A673 (cell line): ENCODE measurements at regions not wholly inside any gene's neighbourhood (a gene's known extent, or its start where the extent isn't known, plus 50 kb on each side); places are given as distances from the start of the nearest gene placed in this dataset.

Experiments used
- BruUV-seq: library from RNA; stranded (reverse); fragments of 400-500 nt; replicated peaks from 2 replicates; lab custom pipeline; 2021; lab: Mats Ljungman, UMichigan
- CTCF ChIA-PET: fragments of 300-600 bp; sonication (Branson Sonifier 250); formaldehyde crosslinking; loops from one replicate; lab custom pipeline; 2022; ENCODE audit warnings: antibody characterized with exemption; lab: Charles Lee
- POLR2A ChIA-PET: fragments of 300-600 bp; sonication (Branson Sonifier 250); formaldehyde crosslinking; loops from one replicate; lab custom pipeline; 2022; ENCODE audit warnings: antibody characterized with exemption; ENCODE audit not compliant: low non-redundant PET; lab: Charles Lee
- DNase-seq: peaks from one replicate; pipeline ENCODE4 v3.0.0-alpha.2; 2015; ENCODE audit warnings: low spot score
- H3K27ac ChIP-seq: fragments of 200-600 bp; sonication (generic); 2 replicates; pipeline ENCODE4 v1.5.1; 2016; ENCODE audit warnings: mixed run types, low read depth, mild to moderate bottlenecking, mixed read lengths, antibody characterized with exemption, low read length; ENCODE audit not compliant: poor library complexity, severe bottlenecking
- H3K27me3 ChIP-seq: fragments of 200-600 bp; sonication (generic); replicated peaks from 2 replicates; pipeline ENCODE4 v1.6.1; 2017; ENCODE audit warnings: mixed run types, low read depth, mild to moderate bottlenecking, mixed read lengths, antibody characterized with exemption, low read length; ENCODE audit not compliant: insufficient read depth, poor library complexity
- H3K36me3 ChIP-seq: fragments of 200-600 bp; sonication (generic); 2 replicates; pipeline ENCODE4 v1.6.1; 2016; ENCODE audit warnings: mixed run types, mild to moderate bottlenecking, mixed read lengths, antibody characterized with exemption, low read length; ENCODE audit not compliant: insufficient read depth, poor library complexity, severe bottlenecking
- H3K4me1 ChIP-seq: fragments of 200-600 bp; sonication (generic); 2 replicates; pipeline ENCODE4 v1.6.1; 2017; ENCODE audit warnings: mixed run types, mild to moderate bottlenecking, mixed read lengths, antibody characterized with exemption, low read length; ENCODE audit not compliant: insufficient read depth, poor library complexity, severe bottlenecking
- H3K4me3 ChIP-seq: fragments of 200-600 bp; sonication (generic); 2 replicates; pipeline ENCODE4 v1.5.1; 2016; ENCODE audit warnings: low read depth, mixed run types, mild to moderate bottlenecking, mixed read lengths, low read length; ENCODE audit not compliant: poor library complexity, severe bottlenecking
- H3K9me3 ChIP-seq: fragments of 200-600 bp; sonication (generic); 2 replicates; pipeline ENCODE4 v1.6.1; 2016; ENCODE audit warnings: mixed run types, low read depth, mild to moderate bottlenecking, mixed read lengths, antibody characterized with exemption, low read length; ENCODE audit not compliant: poor library complexity, severe bottlenecking
- EZH2 ChIP-seq: fragments of 200-600 bp; sonication (generic); IDR thresholded peaks from 2 replicates; pipeline ENCODE4 v1.6.1; 2017; ENCODE audit warnings: borderline replicate concordance, low read depth, mild to moderate bottlenecking, mixed read lengths, antibody characterized with exemption, low read length; ENCODE audit not compliant: poor library complexity, severe bottlenecking
- intact Hi-C: fragments of 100-400 bp; cut with micrococcal nuclease; formaldehyde crosslinking; loops from one replicate; pipeline ENCODE4 v1.10.0; 2022; ENCODE audit not compliant: unreplicated experiment
- TF ChIP-seq, protein P1 (sequence below): fragments of 300-800, 200-600 bp; sonication (generic); conservative IDR thresholded peaks from 2 replicates; pipeline ENCODE4 v1.5.1; 2017; ENCODE audit warnings: low read depth, mild to moderate bottlenecking, antibody characterized with exemption, low read length, moderate library complexity, mixed read lengths

DNA sequence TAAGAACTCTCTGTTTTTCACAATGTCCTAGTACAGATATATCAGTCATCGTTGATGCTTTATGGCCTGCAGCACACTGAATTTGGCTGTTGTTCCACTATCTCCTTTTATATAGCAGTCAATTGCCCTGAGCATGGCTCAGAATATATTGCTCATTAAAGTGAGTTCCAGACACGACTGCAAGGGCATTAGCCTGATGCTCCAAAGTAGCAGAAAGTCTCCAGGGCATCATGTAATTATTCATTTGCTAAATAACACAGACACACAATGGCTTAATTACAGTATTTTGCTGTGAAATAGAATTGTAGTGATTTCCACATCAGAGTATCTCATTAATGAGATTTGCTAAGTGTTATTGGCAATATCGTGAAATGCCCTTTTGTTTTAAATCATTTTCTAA, 1167.5 kb downstream of the AACS start:
- no peak for DNase-seq
- CTCF ChIA-PET = no interaction called here
- Histone ChIP-seq H3K27me3 (no peaks in the 10 kb centered on the region), H3K9me3 (no peaks in the 10 kb centered on the region), H3K27ac (no peak overlapping the region), H3K4me1 (no peaks in the 10 kb centered on the region), H3K4me3 (no peak overlapping the region), H3K36me3 (no peaks in the 10 kb centered on the region)
- intact Hi-C loops = no loop called here
- TF ChIP-seq EZH2 = no peak
- TF ChIP-seq, protein P1, sequence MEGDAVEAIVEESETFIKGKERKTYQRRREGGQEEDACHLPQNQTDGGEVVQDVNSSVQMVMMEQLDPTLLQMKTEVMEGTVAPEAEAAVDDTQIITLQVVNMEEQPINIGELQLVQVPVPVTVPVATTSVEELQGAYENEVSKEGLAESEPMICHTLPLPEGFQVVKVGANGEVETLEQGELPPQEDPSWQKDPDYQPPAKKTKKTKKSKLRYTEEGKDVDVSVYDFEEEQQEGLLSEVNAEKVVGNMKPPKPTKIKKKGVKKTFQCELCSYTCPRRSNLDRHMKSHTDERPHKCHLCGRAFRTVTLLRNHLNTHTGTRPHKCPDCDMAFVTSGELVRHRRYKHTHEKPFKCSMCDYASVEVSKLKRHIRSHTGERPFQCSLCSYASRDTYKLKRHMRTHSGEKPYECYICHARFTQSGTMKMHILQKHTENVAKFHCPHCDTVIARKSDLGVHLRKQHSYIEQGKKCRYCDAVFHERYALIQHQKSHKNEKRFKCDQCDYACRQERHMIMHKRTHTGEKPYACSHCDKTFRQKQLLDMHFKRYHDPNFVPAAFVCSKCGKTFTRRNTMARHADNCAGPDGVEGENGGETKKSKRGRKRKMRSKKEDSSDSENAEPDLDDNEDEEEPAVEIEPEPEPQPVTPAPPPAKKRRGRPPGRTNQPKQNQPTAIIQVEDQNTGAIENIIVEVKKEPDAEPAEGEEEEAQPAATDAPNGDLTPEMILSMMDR = no peak
- POLR2A ChIA-PET = no interaction called here
- no TSS peak for BruUV-seq

DNA sequence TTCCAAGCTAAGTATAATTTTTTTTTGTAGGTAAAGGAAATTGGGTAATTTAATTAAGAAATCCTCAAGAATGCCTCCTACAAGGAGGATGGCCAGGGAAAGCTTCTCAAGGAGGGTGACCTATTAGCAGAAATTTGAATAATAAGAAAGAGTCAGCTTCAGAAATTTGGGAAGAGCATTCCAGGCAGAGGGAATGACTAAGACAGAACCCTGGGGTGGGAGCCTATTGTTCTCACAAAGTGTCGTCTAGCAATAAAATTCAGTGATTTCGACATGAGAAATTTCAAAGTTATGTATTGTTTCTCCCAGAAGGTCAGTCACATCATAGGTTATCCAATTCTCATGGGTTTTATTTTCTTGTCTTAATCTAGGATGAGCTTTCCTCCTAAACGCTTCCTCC, 1168.4 kb downstream of the AACS start:
- BruUV-seq = no TSS peak
- TF ChIP-seq, protein P1 = no peak
- no peak for TF ChIP-seq EZH2
- DNase-seq = peak; percentile 17
- Histone ChIP-seq H3K27ac (no peak overlapping the region), H3K4me1 (no peaks in the 10 kb centered on the region), H3K27me3 (no peaks in the 10 kb centered on the region), H3K9me3 (no peaks in the 10 kb centered on the region), H3K4me3 (no peak overlapping the region), H3K36me3 (no peaks in the 10 kb centered on the region)
- intact Hi-C loops = no loop called here
- ChIA-PET CTCF (no interaction called here), POLR2A (no interaction called here)

DNA sequence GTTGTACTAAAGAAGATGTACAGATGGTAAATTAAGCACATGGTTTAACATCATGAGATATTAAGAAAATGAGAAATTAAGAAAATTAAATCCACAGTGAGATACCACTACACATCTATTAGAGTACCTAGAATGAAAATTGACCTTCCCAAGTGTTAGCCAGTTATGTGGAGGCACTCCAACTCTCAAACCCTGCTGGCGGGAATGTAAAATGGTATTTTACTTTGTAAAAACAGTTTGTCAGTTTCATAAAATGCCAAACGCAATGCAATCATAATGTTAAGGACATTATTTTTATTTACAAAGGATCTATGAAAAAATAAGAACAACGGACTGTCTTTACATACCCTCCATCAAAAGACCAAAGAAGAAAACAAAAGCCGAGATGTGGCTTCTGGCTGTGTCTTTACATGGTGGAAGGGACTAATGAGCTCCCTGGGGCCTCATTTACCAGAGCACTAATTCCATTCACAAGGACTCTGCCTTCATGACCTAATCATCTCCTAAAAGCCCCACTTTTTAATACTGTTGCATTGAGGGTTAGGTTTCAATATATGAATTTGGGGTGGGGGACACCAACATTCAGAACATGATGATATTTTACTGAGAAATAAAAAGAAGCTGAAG, 1178.7 kb downstream of the AACS start:
- TF ChIP-seq, protein P1 = no peak; the same call in 1 of the 2 replicates
- no peak for TF ChIP-seq EZH2
- intact Hi-C loops = no loop called here
- ChIA-PET CTCF (no interaction called here), POLR2A (no interaction called here)
- Histone ChIP-seq H3K27me3 (no peaks in the 10 kb centered on the region), H3K36me3 (no peaks in the 10 kb centered on the region), H3K4me3 (no peak overlapping the region), H3K9me3 (no peaks in the 10 kb centered on the region), H3K27ac (no peak overlapping the region), H3K4me1 (no peaks in the 10 kb centered on the region)
- peak; percentile 23 for DNase-seq
- BruUV-seq = no TSS peak
